ENCODE measurements at regions not wholly inside any gene's neighbourhood (a gene's known extent, or its start where the extent isn't known, plus 50 kb on each side); places are given as distances from the start of the nearest gene placed in this dataset.
"Not testable (repeated sequence)": the region's sequence is repeated elsewhere in the genome, so short reads cannot be mapped to it uniquely, and the experiment has no call there.

- no peak for DNase-seq (ENCODE audit: low spot score)
Observed at GRCh38 chr5:124963236-124963919, 216.9 kb upstream of the ZNF608 start.

- not testable (repeated sequence) for DNase-seq (ENCODE audit: low spot score)
Observed at GRCh38 chr5:124966741-124967140, 220.3 kb upstream of the ZNF608 start.

GRCh38 chr5:124970381-124970780 lies 223.9 kb upstream of the ZNF608 start:
- DNase-seq (ENCODE audit: low spot score): not testable (repeated sequence)

DNA sequence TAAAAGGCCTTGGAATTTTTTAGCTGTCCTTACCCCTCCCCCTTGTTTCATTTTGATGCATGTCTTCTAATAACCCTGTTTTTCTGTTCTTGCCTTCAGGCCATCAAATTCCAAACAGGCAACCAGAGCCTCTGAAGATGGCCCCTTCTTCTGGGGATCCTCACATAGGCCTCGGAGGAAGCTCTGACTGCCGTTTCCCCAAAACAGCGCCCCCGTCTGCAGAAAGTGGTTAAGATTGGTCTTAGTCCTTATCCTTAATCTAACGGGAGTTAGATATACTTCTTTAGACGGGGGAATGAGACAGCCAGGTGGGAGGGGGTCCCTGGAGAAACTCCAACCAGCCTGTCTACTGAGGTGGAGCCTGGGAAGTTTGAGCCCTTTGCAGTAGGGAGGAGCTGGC lies 226.3 kb upstream of the ZNF608 start:
- DNase-seq (ENCODE audit: low spot score): no peak

- no peak for DNase-seq (ENCODE audit: low spot score)
Observed at GRCh38 chr5:124973661-124974060, 227.2 kb upstream of the ZNF608 start.

DNA sequence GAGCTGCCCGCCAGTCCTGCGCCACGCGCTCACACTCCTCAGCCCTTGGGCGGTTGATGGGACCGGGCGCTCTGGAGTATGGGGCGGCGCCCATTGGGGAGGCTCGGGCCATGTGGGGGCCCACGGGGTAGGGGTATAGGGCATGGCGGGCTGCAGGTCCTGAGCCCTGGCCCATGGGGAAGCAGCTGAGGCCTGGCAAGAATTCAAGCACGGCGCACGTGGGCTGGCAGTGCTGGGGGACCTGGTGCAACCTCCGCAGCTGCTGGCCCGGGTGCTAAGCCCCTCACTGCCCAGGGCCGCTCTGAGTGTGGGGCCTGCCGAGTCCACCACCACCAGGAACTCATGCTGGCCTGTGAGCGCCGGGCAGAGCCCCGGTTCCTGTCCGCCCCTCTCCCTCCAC lies 229.6 kb upstream of the ZNF608 start:
- no peak for DNase-seq (ENCODE audit: low spot score)

- DNase-seq (ENCODE audit: low spot score): no peak
Observed at GRCh38 chr5:124979251-124979650, 232.8 kb upstream of the ZNF608 start.

- no peak for DNase-seq (ENCODE audit: low spot score)
Observed at GRCh38 chr5:124980163-124980941, 233.9 kb upstream of the ZNF608 start.

GRCh38 chr5:124981901-124982300 lies 235.5 kb upstream of the ZNF608 start:
- no peak for DNase-seq (ENCODE audit: low spot score)

- DNase-seq (ENCODE audit: low spot score): no peak
Observed at GRCh38 chr5:124986170-124986569, 239.7 kb upstream of the ZNF608 start.

- DNase-seq (ENCODE audit: low spot score): no peak
Observed at GRCh38 chr5:124986667-124987066, 240.2 kb upstream of the ZNF608 start.

GRCh38 chr5:124987786-124988185 lies 241.3 kb upstream of the ZNF608 start:
- not testable (repeated sequence) for DNase-seq (ENCODE audit: low spot score)

GRCh38 chr5:124990723-124991122 lies 244.3 kb upstream of the ZNF608 start:
- DNase-seq (ENCODE audit: low spot score): no peak

DNA sequence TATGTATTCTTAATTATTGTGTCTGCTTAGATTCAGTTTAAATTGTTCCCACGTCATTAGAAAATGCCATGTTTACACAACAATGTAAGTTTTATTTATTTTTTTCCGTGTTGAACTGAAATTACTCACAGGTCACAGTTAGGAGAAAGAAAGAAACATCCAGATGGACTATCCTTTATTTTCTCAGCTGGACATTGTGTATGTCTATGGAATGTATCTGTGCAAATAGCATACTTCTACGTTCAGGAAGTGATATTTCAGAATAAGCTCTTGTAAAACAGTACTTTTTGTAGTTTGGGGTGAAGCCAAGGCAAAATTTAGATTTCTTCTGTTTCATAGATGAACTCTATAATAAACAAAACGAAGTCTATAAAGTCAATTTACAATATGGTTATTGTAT lies 249.0 kb upstream of the ZNF608 start:
- DNase-seq (ENCODE audit: low spot score): no peak

DNA sequence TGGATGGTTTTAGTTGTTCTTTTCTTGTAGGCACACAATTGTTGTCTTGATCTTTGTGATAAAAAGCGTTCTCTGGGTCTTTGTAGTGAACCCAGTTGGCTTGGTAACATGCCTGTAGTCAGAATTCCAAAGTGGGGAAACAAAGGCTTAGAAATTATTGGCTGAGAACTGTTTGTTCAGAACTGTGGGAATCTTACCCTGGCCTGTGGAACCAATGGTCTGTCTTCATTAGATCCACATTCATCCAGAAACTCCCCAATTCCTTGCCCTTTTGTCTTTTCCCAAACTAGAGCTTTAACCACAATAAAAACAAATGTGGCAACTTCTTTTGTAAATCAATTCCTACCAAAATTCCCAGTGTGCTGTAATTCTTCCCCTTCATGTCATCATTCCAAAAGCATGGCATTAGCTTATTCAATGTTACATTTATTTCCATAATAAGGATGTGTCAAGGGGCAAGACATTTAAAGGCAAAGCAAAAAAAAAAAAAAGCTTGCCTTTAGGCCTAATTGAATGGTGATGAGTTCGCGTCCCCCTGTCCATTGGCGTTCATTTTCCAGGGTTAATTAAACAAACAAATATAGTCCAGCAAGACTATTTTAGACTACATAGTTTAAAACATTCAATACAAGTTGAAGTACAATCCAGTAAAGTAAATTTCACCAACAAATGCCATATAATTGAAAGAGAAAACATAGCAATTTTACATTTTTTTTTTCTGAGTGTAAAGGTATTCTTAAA lies 249.8 kb upstream of the ZNF608 start:
- no peak for DNase-seq (ENCODE audit: low spot score)

- DNase-seq (ENCODE audit: low spot score): no peak
Observed at GRCh38 chr5:124996764-124997077, 250.3 kb upstream of the ZNF608 start.

- no peak for DNase-seq (ENCODE audit: low spot score)
Observed at GRCh38 chr5:124997186-124997893, 250.9 kb upstream of the ZNF608 start.

DNA sequence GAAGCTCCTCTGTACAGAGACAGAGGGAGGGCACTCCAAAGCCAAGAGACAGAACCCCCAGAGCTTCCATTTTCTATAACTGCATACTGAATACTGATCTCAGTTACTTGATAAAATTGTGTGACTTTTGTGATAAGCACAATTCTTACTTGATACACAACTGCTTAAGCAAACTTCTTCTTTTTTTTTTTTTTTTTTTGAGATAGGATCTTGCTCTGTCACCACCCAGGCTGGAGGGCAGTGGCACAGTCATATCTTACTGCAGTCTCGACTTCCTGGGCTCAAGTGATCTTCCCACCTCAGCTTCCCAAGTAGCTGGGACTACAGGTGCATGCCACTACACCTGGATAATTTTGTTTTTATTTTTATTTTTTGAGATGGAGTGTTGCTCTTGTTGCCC lies 252.1 kb upstream of the ZNF608 start:
- DNase-seq (ENCODE audit: low spot score): no peak

DNA sequence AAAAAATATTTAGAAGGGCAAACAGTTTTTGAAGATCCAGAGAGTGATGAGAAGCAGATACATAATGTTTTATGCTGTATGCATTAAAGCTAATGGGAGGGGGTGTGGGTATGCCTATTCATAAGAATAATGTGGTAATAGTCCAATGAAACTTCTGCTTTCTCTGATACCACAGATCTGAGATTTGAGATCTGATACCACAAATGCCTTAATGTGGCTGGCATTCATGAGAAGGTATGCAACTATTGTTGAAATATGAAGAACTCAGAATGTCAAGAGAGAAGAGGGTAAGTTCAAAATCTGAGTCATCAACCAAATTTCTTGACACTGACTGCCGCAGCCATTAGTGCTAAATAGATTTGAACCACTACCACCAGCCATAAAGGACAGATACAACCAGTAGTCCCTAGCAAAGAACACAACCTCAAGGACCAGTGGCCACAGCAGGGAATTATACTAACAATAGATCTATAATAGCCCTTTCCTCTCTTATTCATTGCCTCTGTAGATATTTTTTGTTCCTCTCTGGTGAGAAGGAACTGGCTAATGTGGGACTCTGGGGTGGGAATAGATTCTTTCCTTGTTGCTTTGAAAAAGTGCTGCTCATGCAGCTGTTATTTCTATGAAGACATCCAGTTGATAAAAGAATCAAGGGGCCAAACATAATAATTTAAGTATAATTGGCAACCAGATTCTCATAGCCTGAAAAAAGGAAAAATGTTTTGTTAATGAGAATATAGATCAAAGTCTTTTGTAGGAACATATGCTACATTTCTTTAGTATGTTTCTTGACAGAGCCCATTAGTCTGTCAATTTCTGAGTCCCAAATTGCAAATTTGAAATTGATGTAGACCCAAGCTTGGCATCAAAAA lies 256.5 kb upstream of the ZNF608 start:
- no peak for DNase-seq (ENCODE audit: low spot score)

GRCh38 chr5:125004009-125004408 lies 257.6 kb upstream of the ZNF608 start:
- no peak for DNase-seq (ENCODE audit: low spot score)

DNA sequence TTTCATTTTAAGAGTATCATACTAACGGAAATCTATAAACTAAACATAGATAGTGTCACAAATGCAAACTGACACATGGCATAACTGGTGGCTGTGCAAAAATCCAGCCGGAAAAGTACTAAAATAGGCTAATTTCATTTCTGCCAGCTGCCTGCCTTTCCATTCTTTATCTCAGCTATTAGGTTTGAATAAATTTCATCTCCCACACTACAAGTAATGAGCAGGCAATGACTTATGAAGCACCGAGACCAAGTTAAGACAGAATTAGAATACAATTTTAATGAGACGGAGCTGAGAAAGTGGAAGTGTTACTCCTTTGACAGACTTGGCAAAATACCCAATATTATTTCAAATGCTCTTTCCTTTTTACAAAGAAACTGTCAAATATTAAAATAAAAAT lies 258.8 kb upstream of the ZNF608 start:
- no peak for DNase-seq (ENCODE audit: low spot score)
